H9 (cell line): ENCODE measurements at regions not wholly inside any gene's neighbourhood (a gene's known extent, or its start where the extent isn't known, plus 50 kb on each side); places are given as distances from the start of the nearest gene placed in this dataset.

ENCODE experiments used
- DNase-seq: peaks from one replicate; pipeline ENCODE4 v3.0.0-alpha.2; 2017
- H2AFZ ChIP-seq: one replicate; pipeline ENCODE4 v1.6.1; 2013; ENCODE audit warnings: mild to moderate bottlenecking, low read length, control low read depth, moderate library complexity
- H2AK5ac ChIP-seq: 2 replicates; pipeline ENCODE4 v1.6.1; 2013; ENCODE audit warnings: low read length, control low read depth, mixed read lengths; ENCODE audit not compliant: insufficient read length
- H2BK120ac ChIP-seq: one replicate; pipeline ENCODE4 v1.6.1; 2013; ENCODE audit warnings: low read depth, mild to moderate bottlenecking, low read length, control low read depth, inconsistent platforms; ENCODE audit not compliant: poor library complexity, severe bottlenecking
- H2BK12ac ChIP-seq: 2 replicates; pipeline ENCODE4 v1.6.1; 2013; ENCODE audit warnings: low read length, control low read depth, mixed read lengths, low read depth; ENCODE audit not compliant: insufficient read length
- H2BK15ac ChIP-seq: 2 replicates; pipeline ENCODE4 v1.6.1; 2013; ENCODE audit warnings: low read depth, low read length, control low read depth
- H2BK20ac ChIP-seq: one replicate; pipeline ENCODE4 v1.6.1; 2013; ENCODE audit warnings: low read depth, mild to moderate bottlenecking, low read length, control low read depth, inconsistent platforms; ENCODE audit not compliant: poor library complexity, severe bottlenecking
- H2BK5ac ChIP-seq: 2 replicates; pipeline ENCODE4 v1.6.1; 2013; ENCODE audit warnings: low read length, control low read depth, mixed read lengths; ENCODE audit not compliant: insufficient read length
- H3K14ac ChIP-seq: 2 replicates; pipeline ENCODE4 v1.6.1; 2013; ENCODE audit warnings: low read length, control low read depth; ENCODE audit not compliant: insufficient read depth
- H3K18ac ChIP-seq: 2 replicates; pipeline ENCODE4 v1.6.1; 2013; ENCODE audit warnings: low read depth, mild to moderate bottlenecking, mixed read lengths, low read length, control low read depth; ENCODE audit not compliant: insufficient read length
- H3K23ac ChIP-seq: 2 replicates; pipeline ENCODE4 v1.6.1; 2013; ENCODE audit warnings: low read length, control low read depth, mixed read lengths, low read depth; ENCODE audit not compliant: insufficient read length
- H3K23me2 ChIP-seq: 2 replicates; pipeline ENCODE4 v1.6.1; 2013; ENCODE audit warnings: low read depth, mild to moderate bottlenecking, mixed read lengths, low read length, control low read depth; ENCODE audit not compliant: insufficient read length, poor library complexity, severe bottlenecking
- H3K27ac ChIP-seq: 2 replicates; pipeline ENCODE4 v1.5.1; 2013; ENCODE audit warnings: low read length, control low read depth, mixed read lengths, low read depth; ENCODE audit not compliant: insufficient read length
- H3K27me3 ChIP-seq: 2 replicates; pipeline ENCODE4 v1.6.1; 2013; ENCODE audit warnings: low read length, control low read depth, inconsistent platforms; ENCODE audit not compliant: insufficient read depth
- H3K4ac ChIP-seq: 2 replicates; pipeline ENCODE4 v1.6.1; 2013; ENCODE audit warnings: low read depth, mild to moderate bottlenecking, control low read depth, inconsistent platforms, low read length, moderate library complexity
- H3K4me1 ChIP-seq: 2 replicates; pipeline ENCODE4 v1.6.1; 2013; ENCODE audit warnings: low read length, control low read depth, inconsistent platforms; ENCODE audit not compliant: insufficient read depth
- H3K4me2 ChIP-seq: 2 replicates; pipeline ENCODE4 v1.6.1; 2013; ENCODE audit warnings: low read length, control low read depth, mixed read lengths; ENCODE audit not compliant: insufficient read length, insufficient read depth
- H3K56ac ChIP-seq: 2 replicates; pipeline ENCODE4 v1.6.1; 2013; ENCODE audit warnings: low read depth, mild to moderate bottlenecking, mixed read lengths, low read length, control low read depth; ENCODE audit not compliant: insufficient read length
- H3K79me1 ChIP-seq: 2 replicates; pipeline ENCODE4 v1.6.1; 2013; ENCODE audit warnings: low read depth, mild to moderate bottlenecking, moderate library complexity, low read length, control low read depth, inconsistent platforms; ENCODE audit not compliant: insufficient read depth, poor library complexity, severe bottlenecking
- H3K79me2 ChIP-seq: 2 replicates; pipeline ENCODE4 v1.6.1; 2013; ENCODE audit warnings: low read length, control low read depth, inconsistent platforms; ENCODE audit not compliant: insufficient read depth
- H3K9ac ChIP-seq: 2 replicates; pipeline ENCODE4 v1.6.1; 2013; ENCODE audit warnings: low read length, control low read depth, mixed read lengths; ENCODE audit not compliant: insufficient read length; ENCODE audit errors: extremely low read depth
- H3K9me3 ChIP-seq: one replicate; pipeline ENCODE4 v1.6.1; 2013; ENCODE audit warnings: low read depth, low read length, inconsistent platforms; ENCODE audit not compliant: control insufficient read depth
- H3T11ph ChIP-seq: one replicate; pipeline ENCODE4 v1.6.1; 2013; ENCODE audit warnings: mild to moderate bottlenecking, low read length, control low read depth, inconsistent platforms
- H4K20me1 ChIP-seq: one replicate; pipeline ENCODE4 v1.6.1; 2013; ENCODE audit not compliant: control insufficient read depth, insufficient read length, insufficient read depth
- H4K5ac ChIP-seq: 2 replicates; pipeline ENCODE4 v1.6.1; 2013; ENCODE audit warnings: low read depth, mild to moderate bottlenecking, mixed read lengths, low read length, control low read depth; ENCODE audit not compliant: insufficient read length
- H4K8ac ChIP-seq: replicated peaks from 2 replicates; pipeline ENCODE4 v1.6.1; 2013; ENCODE audit warnings: low read length, control low read depth, mixed read lengths, low read depth; ENCODE audit not compliant: insufficient read length
- H4K91ac ChIP-seq: 2 replicates; pipeline ENCODE4 v1.6.1; 2013; ENCODE audit warnings: low read depth, mild to moderate bottlenecking, moderate library complexity, mixed read lengths, low read length, control low read depth; ENCODE audit not compliant: insufficient read length
- H3K27ac Mint-ChIP-seq, 3 experiments: 2 replicates in 2 of 3; 3 replicates in 1 of 3; pipeline ENCODE4 v1.8.0; 2020 to 2021; ENCODE audit warnings: mixed read lengths in 3 of 3, mild to moderate bottlenecking in 1 of 3, moderate library complexity in 1 of 3
- H3K27me3 Mint-ChIP-seq: 2 replicates; pipeline ENCODE4 v1.8.0; 2021; ENCODE audit warnings: low read depth, mild to moderate bottlenecking, moderate library complexity, mixed read lengths
- H3K36me3 Mint-ChIP-seq, 3 experiments: 2 replicates in 2 of 3; 3 replicates in 1 of 3; pipeline ENCODE4 v1.8.0; 2020 to 2021; ENCODE audit warnings: low read depth in 3 of 3, mixed read lengths in 3 of 3; ENCODE audit not compliant: insufficient read depth in 1 of 3
- H3K4me1 Mint-ChIP-seq, 2 experiments: 2 replicates each; pipeline ENCODE4 v1.8.0; 2020; ENCODE audit warnings: mixed read lengths in 2 of 2
- H3K4me3 Mint-ChIP-seq, 2 experiments: 2 replicates in 1 of 2; 3 replicates in 1 of 2; pipeline ENCODE4 v1.8.0; 2020 to 2021; ENCODE audit warnings: mild to moderate bottlenecking in 2 of 2, mixed read lengths in 2 of 2, moderate library complexity in 1 of 2
- H3K9me3 Mint-ChIP-seq, 2 experiments: 2 replicates in 1 of 2; 3 replicates in 1 of 2; pipeline ENCODE4 v1.8.0; 2020; ENCODE audit warnings: mild to moderate bottlenecking in 2 of 2, mixed read lengths in 2 of 2, moderate library complexity in 1 of 2
- WGBS: extraction: QIAGEN DNeasy Blood & Tissue Kit; methylation state at CpG from one replicate; pipeline ENCODE4 v1.1.7; 2013; ENCODE audit warnings: missing lambda C conversion rate, low lambda C conversion rate, mixed read lengths; ENCODE audit not compliant: insufficient read length; ENCODE audit errors: extremely low coverage; 5-methylcytosine and 5-hydroxymethylcytosine counted together
- TF ChIP-seq, protein P1 (sequence below): fragments of 200-600 bp; sonication (generic); conservative IDR thresholded peaks from 3 replicates; pipeline ENCODE4 v1.8.0; 2021; ENCODE audit warnings: antibody characterized with exemption, mild to moderate bottlenecking

DNA sequence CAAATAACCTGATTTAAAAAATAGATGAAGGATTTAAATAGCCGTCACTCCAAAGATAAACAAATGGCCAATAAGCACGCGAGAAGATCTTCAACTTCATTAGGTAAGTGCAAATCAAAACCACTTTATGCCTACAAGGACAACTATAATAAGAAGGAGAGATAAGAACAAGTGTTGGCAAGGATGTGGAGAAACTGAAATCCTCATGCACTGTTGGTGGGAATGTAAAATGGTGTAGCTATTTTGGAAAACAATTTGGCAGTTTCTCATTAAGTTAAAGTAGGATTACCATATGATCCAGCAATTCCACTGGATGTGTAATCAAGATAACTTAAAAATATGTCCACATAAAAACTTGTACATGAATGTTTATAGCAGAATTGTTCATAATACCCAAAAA is 64.1 kb downstream of the CXCL12 start:
- H3K27ac ChIP-seq = no peak overlapping the region
- no peak overlapping the region for H4K8ac ChIP-seq
- H2BK120ac ChIP-seq = no peak overlapping the region
- H4K20me1 ChIP-seq = no peaks in the 10 kb centered on the region
- H3K9ac ChIP-seq = no peak overlapping the region
- no peaks in the 10 kb centered on the region for H3K23me2 ChIP-seq
- DNase-seq = no peak
- Mint-ChIP-seq H3K27me3 (peaks cover 13% of the 10 kb centered on the region), H3K36me3 (no peaks in the 10 kb centered on the region; a peak in 1 of 7 replicates), H3K9me3 (peaks cover 0 to 2% of the 10 kb centered on the region in 2 experiments; a peak in 3 of 5 replicates), H3K27ac (no peak overlapping the region), H3K4me1 (peaks cover 5 to 9% of the 10 kb centered on the region in 2 experiments; a peak in 3 of 4 replicates), H3K4me3 (no peak overlapping the region)
- H3K79me1 ChIP-seq = no peaks in the 10 kb centered on the region
- H3K14ac ChIP-seq = no peak overlapping the region
- no peak overlapping the region for H4K91ac ChIP-seq
- no peak overlapping the region for H2BK12ac ChIP-seq
- no peak overlapping the region for H3K4ac ChIP-seq
- no peak overlapping the region for H3K18ac ChIP-seq
- no peak overlapping the region for H2AFZ ChIP-seq
- H4K5ac ChIP-seq = no peak overlapping the region
- H3K23ac ChIP-seq = no peak overlapping the region
- no peak overlapping the region for H3K56ac ChIP-seq
- H3K27me3 ChIP-seq = no peaks in the 10 kb centered on the region
- no peaks in the 10 kb centered on the region for H3K4me1 ChIP-seq
- no peak overlapping the region for H2BK5ac ChIP-seq
- no peak overlapping the region for H2AK5ac ChIP-seq
- WGBS = no CpG with 5 or more reads among the region's 3 CpGs
- no peaks in the 10 kb centered on the region for H3K79me2 ChIP-seq
- H2BK20ac ChIP-seq = no peak overlapping the region
- no peak overlapping the region for H2BK15ac ChIP-seq
- no peaks in the 10 kb centered on the region for H3K9me3 ChIP-seq
- H3T11ph ChIP-seq = no peak overlapping the region
- TF ChIP-seq, protein P1, sequence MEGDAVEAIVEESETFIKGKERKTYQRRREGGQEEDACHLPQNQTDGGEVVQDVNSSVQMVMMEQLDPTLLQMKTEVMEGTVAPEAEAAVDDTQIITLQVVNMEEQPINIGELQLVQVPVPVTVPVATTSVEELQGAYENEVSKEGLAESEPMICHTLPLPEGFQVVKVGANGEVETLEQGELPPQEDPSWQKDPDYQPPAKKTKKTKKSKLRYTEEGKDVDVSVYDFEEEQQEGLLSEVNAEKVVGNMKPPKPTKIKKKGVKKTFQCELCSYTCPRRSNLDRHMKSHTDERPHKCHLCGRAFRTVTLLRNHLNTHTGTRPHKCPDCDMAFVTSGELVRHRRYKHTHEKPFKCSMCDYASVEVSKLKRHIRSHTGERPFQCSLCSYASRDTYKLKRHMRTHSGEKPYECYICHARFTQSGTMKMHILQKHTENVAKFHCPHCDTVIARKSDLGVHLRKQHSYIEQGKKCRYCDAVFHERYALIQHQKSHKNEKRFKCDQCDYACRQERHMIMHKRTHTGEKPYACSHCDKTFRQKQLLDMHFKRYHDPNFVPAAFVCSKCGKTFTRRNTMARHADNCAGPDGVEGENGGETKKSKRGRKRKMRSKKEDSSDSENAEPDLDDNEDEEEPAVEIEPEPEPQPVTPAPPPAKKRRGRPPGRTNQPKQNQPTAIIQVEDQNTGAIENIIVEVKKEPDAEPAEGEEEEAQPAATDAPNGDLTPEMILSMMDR = no peak
- no peak overlapping the region for H3K4me2 ChIP-seq
